Thoracic aorta (tissue), 2 donors: ENCODE measurements at regions not wholly inside any gene's neighbourhood (a gene's known extent, or its start where the extent isn't known, plus 50 kb on each side); places are given as distances from the start of the nearest gene placed in this dataset.
A peak's percentile ranks its signal among the peaks of the same experiment; 100 is the strongest.

Source experiments
- ATAC-seq: fragments of 150-250 bp; one replicate; pipeline ENCODE4 v1.8.0; 2017; ENCODE audit warnings: low read depth; ENCODE audit not compliant: insufficient number of reproducible peaks, low FRiP score
- DNase-seq: peaks from one replicate; pipeline ENCODE4 v3.0.0-alpha.2; 2020; ENCODE audit warnings: low spot score
- H3K27ac ChIP-seq, 2 donors: fragments of 200-600 bp; sonication (generic); 1 replicate in 1 of 2; 2 replicates in 1 of 2; pipeline ENCODE4 v1.5.1; 2016; ENCODE audit warnings: mild to moderate bottlenecking in 2 of 2, moderate library complexity in 2 of 2
- H3K27me3 ChIP-seq: fragments of 200-600 bp; sonication (generic); replicated peaks from 2 replicates; pipeline ENCODE4 v1.6.0; 2016; ENCODE audit warnings: mild to moderate bottlenecking; ENCODE audit not compliant: insufficient read depth
- H3K36me3 ChIP-seq: fragments of 200-600 bp; sonication (generic); one replicate; pipeline ENCODE4 v1.5.1; 2016
- H3K4me1 ChIP-seq, 2 donors: fragments of 200-600 bp; sonication (generic); 1 replicate in 1 of 2; 2 replicates in 1 of 2; pipeline versions ENCODE4 v1.5.1 to v1.6.0; 2016; ENCODE audit warnings: low read depth in 2 of 2, mild to moderate bottlenecking in 1 of 2; ENCODE audit not compliant: control insufficient read depth in 1 of 2
- H3K4me3 ChIP-seq: fragments of 200-600 bp; sonication (generic); 2 replicates; pipeline ENCODE4 v1.5.1; 2016; ENCODE audit warnings: mild to moderate bottlenecking
- H3K9me3 ChIP-seq: fragments of 200-600 bp; sonication (generic); 2 replicates; pipeline ENCODE4 v1.5.1; 2016
- TF ChIP-seq, protein P1 (sequence below): fragments of 200-600 bp; sonication (generic); IDR thresholded peaks from one replicate; pipeline ENCODE4 v1.5.1; 2019; ENCODE audit warnings: antibody characterized with exemption

DNA sequence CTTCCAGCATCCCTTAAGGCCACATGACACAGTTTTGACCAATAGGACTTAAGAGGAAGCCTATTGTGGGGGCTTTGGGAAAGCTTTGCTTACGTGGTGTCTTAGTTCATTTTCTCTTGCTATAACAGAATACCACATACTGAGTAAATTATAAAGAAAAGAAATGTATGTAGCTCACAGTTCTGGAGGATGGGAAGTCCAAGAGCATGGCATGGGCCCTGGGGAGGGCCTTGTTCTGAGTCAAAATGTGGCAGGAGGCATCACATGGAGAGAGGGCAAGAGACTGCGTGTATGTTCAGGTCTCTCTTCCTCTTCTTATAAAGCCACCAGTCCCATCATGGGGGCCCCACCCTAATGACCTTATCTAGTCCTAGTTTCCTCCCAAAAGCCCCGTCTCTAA lies 68.6 kb upstream of the CPEB4 start:
- H3K4me3 ChIP-seq = no peak overlapping the region
- H3K27me3 ChIP-seq = no peaks in the 10 kb centered on the region
- TF ChIP-seq, protein P1, sequence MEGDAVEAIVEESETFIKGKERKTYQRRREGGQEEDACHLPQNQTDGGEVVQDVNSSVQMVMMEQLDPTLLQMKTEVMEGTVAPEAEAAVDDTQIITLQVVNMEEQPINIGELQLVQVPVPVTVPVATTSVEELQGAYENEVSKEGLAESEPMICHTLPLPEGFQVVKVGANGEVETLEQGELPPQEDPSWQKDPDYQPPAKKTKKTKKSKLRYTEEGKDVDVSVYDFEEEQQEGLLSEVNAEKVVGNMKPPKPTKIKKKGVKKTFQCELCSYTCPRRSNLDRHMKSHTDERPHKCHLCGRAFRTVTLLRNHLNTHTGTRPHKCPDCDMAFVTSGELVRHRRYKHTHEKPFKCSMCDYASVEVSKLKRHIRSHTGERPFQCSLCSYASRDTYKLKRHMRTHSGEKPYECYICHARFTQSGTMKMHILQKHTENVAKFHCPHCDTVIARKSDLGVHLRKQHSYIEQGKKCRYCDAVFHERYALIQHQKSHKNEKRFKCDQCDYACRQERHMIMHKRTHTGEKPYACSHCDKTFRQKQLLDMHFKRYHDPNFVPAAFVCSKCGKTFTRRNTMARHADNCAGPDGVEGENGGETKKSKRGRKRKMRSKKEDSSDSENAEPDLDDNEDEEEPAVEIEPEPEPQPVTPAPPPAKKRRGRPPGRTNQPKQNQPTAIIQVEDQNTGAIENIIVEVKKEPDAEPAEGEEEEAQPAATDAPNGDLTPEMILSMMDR = no peak
- no peaks in the 10 kb centered on the region for H3K36me3 ChIP-seq
- peaks cover 6 to 8% of the 10 kb centered on the region in 2 donors for H3K4me1 ChIP-seq
- ATAC-seq = no peak
- peaks cover 3% of the 10 kb centered on the region for H3K9me3 ChIP-seq
- no peak overlapping the region for H3K27ac ChIP-seq
- no peak for DNase-seq

DNA sequence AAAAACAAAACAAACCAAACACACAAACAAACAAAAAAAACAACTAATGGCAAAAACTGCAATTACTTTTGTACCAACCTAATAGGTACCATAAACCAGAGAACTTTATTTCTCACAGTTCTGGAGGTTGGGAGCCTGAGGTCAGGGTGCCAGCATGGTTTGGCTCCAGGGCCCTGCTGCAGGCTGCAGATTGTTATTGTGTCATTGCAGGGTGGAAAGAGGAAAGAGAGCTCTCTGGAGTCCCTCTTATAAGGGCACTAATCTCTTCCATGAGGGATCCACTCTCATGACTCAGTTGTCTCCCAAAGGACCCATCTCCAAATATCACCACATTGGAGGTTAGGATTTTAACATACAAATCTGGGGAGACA lies 64.9 kb upstream of the CPEB4 start:
- H3K9me3 ChIP-seq = peaks cover 3% of the 10 kb centered on the region
- H3K27me3 ChIP-seq = no peaks in the 10 kb centered on the region
- H3K4me1 ChIP-seq = peaks cover 17 to 30% of the 10 kb centered on the region in 2 donors
- no peak for ATAC-seq
- H3K27ac ChIP-seq = no peak overlapping the region
- DNase-seq = no peak
- no peaks in the 10 kb centered on the region for H3K36me3 ChIP-seq
- TF ChIP-seq, protein P1 = no peak
- H3K4me3 ChIP-seq = no peak overlapping the region

DNA sequence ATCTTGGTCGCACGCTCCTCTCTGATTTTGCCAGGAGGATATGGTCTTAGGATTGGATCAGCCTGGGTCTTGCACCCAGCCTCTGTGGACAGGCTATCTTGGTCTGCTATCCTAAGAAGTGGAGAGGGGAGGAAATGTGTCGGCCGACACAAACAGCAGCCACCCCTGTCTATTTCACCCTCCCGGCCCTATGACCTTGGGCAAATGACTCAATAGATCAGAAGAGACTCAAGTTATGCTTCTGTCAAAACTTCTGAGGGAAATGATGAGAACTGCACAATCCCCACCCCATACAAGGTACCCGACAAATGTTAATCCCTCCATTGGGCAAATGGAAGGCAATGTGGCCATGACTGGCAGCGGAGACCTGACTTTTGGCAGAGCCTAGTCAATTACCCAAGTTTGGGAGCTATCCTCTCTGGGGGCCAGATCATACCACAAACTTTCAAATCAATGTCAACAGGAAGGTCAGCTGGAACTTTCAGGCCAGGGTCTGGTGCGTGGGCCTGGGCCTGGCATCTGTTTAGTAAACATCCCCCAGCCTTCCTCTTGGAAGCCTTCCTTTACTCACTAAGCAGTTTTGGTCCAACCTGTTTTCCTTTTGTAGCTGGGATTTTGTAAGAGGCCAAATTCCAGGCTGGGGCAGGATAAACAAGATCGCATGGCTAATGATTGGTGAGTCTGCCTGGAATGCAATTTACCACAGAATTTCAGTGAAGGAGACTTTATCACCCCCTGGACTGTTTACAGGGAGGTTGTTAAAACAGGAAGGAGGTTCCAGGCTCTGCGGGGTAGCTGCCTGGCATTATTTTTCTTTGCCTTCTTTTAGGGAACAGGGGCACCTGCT lies 64.2 kb upstream of the CPEB4 start:
- H3K4me1 ChIP-seq = peaks cover 17 to 30% of the 10 kb centered on the region in 2 donors
- DNase-seq (no peak), ATAC-seq (peak; percentile 41)
- no peaks in the 10 kb centered on the region for H3K36me3 ChIP-seq
- no peaks in the 10 kb centered on the region for H3K27me3 ChIP-seq
- H3K4me3 ChIP-seq = no peak overlapping the region
- TF ChIP-seq, protein P1 = no peak
- H3K27ac ChIP-seq = peak overlapping the region; percentile 62 to 72
- H3K9me3 ChIP-seq = peaks cover 3% of the 10 kb centered on the region

DNA sequence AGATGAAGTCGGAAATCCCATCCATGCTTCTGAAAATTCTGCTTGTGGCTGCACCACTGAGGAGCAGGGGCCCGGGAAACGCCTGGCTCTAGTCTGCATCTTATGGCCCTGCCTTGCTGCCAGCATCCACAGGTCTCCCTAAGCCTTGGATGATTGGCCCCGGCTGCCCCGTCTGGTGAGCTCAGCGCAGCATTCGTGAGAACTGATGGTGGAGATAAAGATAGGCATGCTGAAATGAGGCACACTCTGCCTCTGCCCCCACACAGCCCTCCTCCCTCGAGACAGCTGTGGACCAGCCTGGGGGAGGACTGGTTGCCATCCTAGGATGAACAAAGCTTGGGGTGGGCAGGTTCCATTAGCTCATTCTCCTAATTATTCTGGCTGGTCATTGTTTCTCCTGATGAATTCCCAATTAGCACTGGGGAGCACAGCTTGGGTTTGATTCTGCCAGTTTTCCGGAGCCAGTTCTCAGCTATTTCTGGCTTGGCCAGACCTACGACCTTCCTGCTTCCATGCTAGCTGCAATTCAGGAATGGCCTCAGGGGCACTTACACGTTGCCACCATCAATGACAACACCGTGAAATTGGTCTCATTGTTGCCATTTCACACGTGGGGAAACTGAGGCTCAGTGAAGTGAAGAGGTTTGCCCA lies 62.8 kb upstream of the CPEB4 start:
- DNase-seq (no peak), ATAC-seq (peak; percentile 48)
- Histone ChIP-seq H3K36me3 (no peaks in the 10 kb centered on the region), H3K4me3 (no peak overlapping the region), H3K9me3 (no peaks in the 10 kb centered on the region), H3K4me1 (peaks cover 17 to 30% of the 10 kb centered on the region in 2 donors), H3K27ac (peak overlapping the region; percentile 62 to 72), H3K27me3 (no peaks in the 10 kb centered on the region)
- TF ChIP-seq, protein P1 = peak; percentile 17

DNA sequence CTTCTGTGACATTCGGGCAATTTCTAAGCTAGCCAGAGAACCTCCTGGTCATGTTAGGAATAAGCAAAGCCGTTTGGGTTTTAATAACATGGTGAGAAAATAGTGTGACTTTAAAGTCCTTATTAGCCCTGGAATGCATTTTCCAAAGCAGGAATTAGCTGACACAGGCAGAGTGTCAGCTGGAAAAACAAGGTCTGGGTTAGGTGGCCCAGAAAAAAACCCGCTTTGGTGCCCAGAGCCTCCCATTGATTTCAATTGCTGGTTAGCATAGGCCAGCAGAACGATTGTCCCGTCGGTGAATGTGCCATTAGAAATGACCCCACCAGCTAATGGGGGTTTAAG lies 62.1 kb upstream of the CPEB4 start:
- Histone ChIP-seq H3K36me3 (no peaks in the 10 kb centered on the region), H3K4me3 (no peak overlapping the region), H3K9me3 (no peaks in the 10 kb centered on the region), H3K4me1 (peaks cover 17 to 30% of the 10 kb centered on the region in 2 donors), H3K27ac (peak overlapping the region; percentile 62 to 72), H3K27me3 (no peaks in the 10 kb centered on the region)
- TF ChIP-seq, protein P1 = no peak
- no peak for DNase-seq
- no peak for ATAC-seq
